Panc1 (cell line): ENCODE measurements at regions not wholly inside any gene's neighbourhood (a gene's known extent, or its start where the extent isn't known, plus 50 kb on each side); places are given as distances from the start of the nearest gene placed in this dataset.

Experiments
- ATAC-seq: fragments of 200-7000 bp; cut with Tn5 transposase; 2 replicates; pipeline ENCODE4 v1.9.1; 2020; ENCODE audit warnings: mild to moderate bottlenecking, moderate library complexity
- BruUV-seq: library from RNA; stranded (reverse); fragments of 400-500 nt; replicated peaks from 2 replicates; lab custom pipeline; 2021; lab: Mats Ljungman, UMichigan
- CTCF ChIA-PET: fragments of 300-600 bp; sonication (Branson Sonifier 250); formaldehyde crosslinking; loops from one replicate; lab custom pipeline; 2022; ENCODE audit warnings: antibody characterized with exemption; lab: Charles Lee
- POLR2A ChIA-PET: fragments of 300-600 bp; sonication (Branson Sonifier 250); formaldehyde crosslinking; loops from one replicate; lab custom pipeline; 2022; ENCODE audit warnings: antibody characterized with exemption; lab: Charles Lee
- DNase-seq: peaks from one replicate; pipeline ENCODE4 v3.0.0-alpha.2; 2010; ENCODE audit warnings: low read depth, low spot score
- H3K27ac ChIP-seq: 2 replicates; pipeline ENCODE4 v1.5.1; 2011; ENCODE audit warnings: mild to moderate bottlenecking, low read length, inconsistent platforms
- H3K27me3 ChIP-seq: fragments of 200-500 bp; sonication (Bioruptor generic); 2 replicates; pipeline ENCODE4 v1.6.0; 2014; ENCODE audit warnings: low read length, inconsistent platforms; ENCODE audit not compliant: control insufficient read depth, insufficient read depth
- H3K36me3 ChIP-seq: fragments of 200-500 bp; sonication (Bioruptor generic); 2 replicates; pipeline ENCODE4 v1.5.1; 2014; ENCODE audit warnings: inconsistent platforms, mild to moderate bottlenecking, low read length, moderate library complexity; ENCODE audit not compliant: control insufficient read depth, insufficient read depth
- H3K4me1 ChIP-seq: 2 replicates; pipeline ENCODE4 v1.5.1; 2011; ENCODE audit warnings: inconsistent platforms, mild to moderate bottlenecking, low read length, moderate library complexity; ENCODE audit not compliant: control insufficient read depth, insufficient read depth
- H3K4me3 ChIP-seq, 2 experiments: 2 replicates each; pipeline ENCODE4 v1.5.1; 2011 to 2012; ENCODE audit warnings: low read depth in 2 of 2, low read length in 2 of 2, mild to moderate bottlenecking in 2 of 2, inconsistent platforms in 1 of 2, moderate library complexity in 1 of 2
- H3K9me3 ChIP-seq: fragments of 200-500 bp; sonication (Bioruptor generic); 2 replicates; pipeline ENCODE4 v1.5.1; 2014; ENCODE audit warnings: low read depth, mild to moderate bottlenecking, inconsistent platforms, low read length, moderate library complexity; ENCODE audit not compliant: control insufficient read depth, insufficient read depth
- CTCF ChIP-seq: fragments of 450-650 bp; IDR thresholded peaks from 2 replicates; pipeline ENCODE4 v1.5.1; 2017; ENCODE audit warnings: mild to moderate bottlenecking
- POLR2AphosphoS5 ChIP-seq: IDR thresholded peaks from 2 replicates; pipeline ENCODE4 v1.6.1; 2012; ENCODE audit warnings: mild to moderate bottlenecking, low read depth, low read length, moderate library complexity
- REST ChIP-seq, 2 experiments: IDR thresholded peaks; 2 replicates each; pipeline ENCODE4 v1.6.1; 2011 to 2012; ENCODE audit warnings: low read depth in 2 of 2, control low read depth in 1 of 2, low read length in 1 of 2, mild to moderate bottlenecking in 1 of 2, moderate library complexity in 1 of 2; ENCODE audit not compliant: insufficient read depth in 1 of 2
- SIN3A ChIP-seq: IDR thresholded peaks from 2 replicates; pipeline ENCODE4 v1.6.1; 2012; ENCODE audit warnings: low read depth, mild to moderate bottlenecking, low read length, moderate library complexity, borderline replicate concordance; ENCODE audit not compliant: insufficient read depth
- TCF7L2 ChIP-seq: IDR thresholded peaks from 2 replicates; pipeline ENCODE4 v1.6.1; 2011; ENCODE audit warnings: mild to moderate bottlenecking, low read depth, low read length, inconsistent platforms
- in situ Hi-C: cut with HindIII; loops from 2 replicates; pipeline ENCODE4 v1.10.0; 2016; ENCODE audit warnings: low sequenced_read_pairs, low pct_unique_long_range_greater_than_20kb
- intact Hi-C: fragments of 100-400 bp; cut with micrococcal nuclease; formaldehyde crosslinking; loops from one replicate; pipeline ENCODE4 v1.10.0; 2022; ENCODE audit not compliant: unreplicated experiment

- intact Hi-C loops (no loop called here), in situ Hi-C loops (no loop called here)
- ChIA-PET CTCF (no interaction called here), POLR2A (no interaction called here)
- Histone ChIP-seq H3K4me1 (no peaks in the 10 kb centered on the region), H3K4me3 (no peak overlapping the region), H3K36me3 (no peaks in the 10 kb centered on the region), H3K27ac (no peak overlapping the region), H3K9me3 (no peaks in the 10 kb centered on the region), H3K27me3 (no peaks in the 10 kb centered on the region)
- DNase-seq, result no peak
- no TSS peak for BruUV-seq
- ATAC-seq, result no peak
- no peak for TF ChIP-seq SIN3A
- no peak for TF ChIP-seq REST (IDR thresholded peaks at IDR 0.05; ENCODE audit: insufficient read depth in 1 of 2, low read depth in 2 of 2, low read length in 1 of 2)
- no peak for TF ChIP-seq CTCF
- no peak for TF ChIP-seq POLR2AphosphoS5
- TF ChIP-seq TCF7L2, result no peak
These were observed 245.4 kb downstream of the DIO2 start for GRCh38 chr14:79965896-79966295.

- intact Hi-C loops, result no loop called here
- Histone ChIP-seq H3K27ac (no peak overlapping the region), H3K27me3 (no peaks in the 10 kb centered on the region), H3K4me1 (no peaks in the 10 kb centered on the region), H3K9me3 (no peaks in the 10 kb centered on the region), H3K4me3 (no peak overlapping the region), H3K36me3 (no peaks in the 10 kb centered on the region)
- DNase-seq, result no peak
- CTCF ChIA-PET, result no interaction called here
- POLR2A ChIA-PET, result no interaction called here
- in situ Hi-C loops, result no loop called here
- no peak for ATAC-seq
- TF ChIP-seq TCF7L2 (no peak), REST (IDR thresholded peaks at IDR 0.05; ENCODE audit: insufficient read depth in 1 of 2, low read depth in 2 of 2, low read length in 1 of 2) (no peak)
- no TSS peak for BruUV-seq
These were observed 250.1 kb downstream of the DIO2 start for GRCh38 chr14:79961197-79961596.
